GM19025 (cell line): ENCODE measurements at regions not wholly inside any gene's neighbourhood (a gene's known extent, or its start where the extent isn't known, plus 50 kb on each side); places are given as distances from the start of the nearest gene placed in this dataset.
"Not testable (repeated sequence)": the region's sequence is repeated elsewhere in the genome, so short reads cannot be mapped to it uniquely, and the experiment has no call there.

ENCODE experiments used
- ATAC-seq: cut with Tn5 transposase; IDR thresholded peaks from one replicate; pipeline ENCODE4 v1.9.1; 2021; ENCODE audit warnings: mild to moderate bottlenecking, low read depth, moderate library complexity; ENCODE audit not compliant: unreplicated experiment

DNA sequence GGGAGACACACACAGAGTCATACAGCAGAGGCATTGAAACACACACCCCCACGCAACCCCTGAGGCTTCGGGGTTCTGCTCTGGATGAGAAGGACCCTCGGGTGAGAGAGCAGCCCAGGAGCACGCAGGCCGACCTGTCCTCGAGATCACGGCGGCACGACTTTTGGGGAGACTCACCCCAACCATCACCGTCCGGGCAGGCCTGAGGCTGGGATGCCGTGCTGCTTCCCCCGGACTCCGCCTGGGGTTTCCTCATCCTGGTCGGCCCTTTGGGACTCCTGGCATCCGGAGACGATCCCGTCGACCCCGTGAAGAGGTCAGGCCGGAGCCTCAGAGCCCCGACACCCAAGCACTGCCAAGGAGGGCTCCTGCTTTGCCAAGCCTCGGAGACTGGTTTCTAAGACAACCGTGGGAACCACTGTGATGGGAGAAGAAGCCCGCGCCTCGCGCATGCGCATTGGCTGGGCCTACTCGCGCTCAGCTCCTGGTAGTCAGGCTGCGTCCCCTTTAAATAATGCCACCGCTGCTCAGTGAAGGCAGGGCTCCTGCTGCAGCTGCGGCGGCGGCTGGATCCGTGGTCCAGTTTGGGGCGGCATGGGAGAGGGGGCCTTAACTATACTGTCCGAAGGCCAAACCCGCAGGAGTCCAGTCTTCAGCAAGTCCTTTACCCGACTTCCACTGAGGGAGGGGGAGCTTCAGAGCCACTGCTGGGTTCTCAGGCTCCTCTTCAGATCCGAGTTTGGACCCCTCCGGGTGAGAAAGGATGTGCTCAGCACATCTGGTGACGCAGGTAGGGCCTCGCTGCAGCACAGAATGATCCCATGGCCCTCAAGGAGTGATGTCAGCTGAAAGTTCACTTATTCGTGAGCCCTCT, 171.4 kb upstream of the ZNF337 start:
- ATAC-seq, result peak; percentile 80

DNA sequence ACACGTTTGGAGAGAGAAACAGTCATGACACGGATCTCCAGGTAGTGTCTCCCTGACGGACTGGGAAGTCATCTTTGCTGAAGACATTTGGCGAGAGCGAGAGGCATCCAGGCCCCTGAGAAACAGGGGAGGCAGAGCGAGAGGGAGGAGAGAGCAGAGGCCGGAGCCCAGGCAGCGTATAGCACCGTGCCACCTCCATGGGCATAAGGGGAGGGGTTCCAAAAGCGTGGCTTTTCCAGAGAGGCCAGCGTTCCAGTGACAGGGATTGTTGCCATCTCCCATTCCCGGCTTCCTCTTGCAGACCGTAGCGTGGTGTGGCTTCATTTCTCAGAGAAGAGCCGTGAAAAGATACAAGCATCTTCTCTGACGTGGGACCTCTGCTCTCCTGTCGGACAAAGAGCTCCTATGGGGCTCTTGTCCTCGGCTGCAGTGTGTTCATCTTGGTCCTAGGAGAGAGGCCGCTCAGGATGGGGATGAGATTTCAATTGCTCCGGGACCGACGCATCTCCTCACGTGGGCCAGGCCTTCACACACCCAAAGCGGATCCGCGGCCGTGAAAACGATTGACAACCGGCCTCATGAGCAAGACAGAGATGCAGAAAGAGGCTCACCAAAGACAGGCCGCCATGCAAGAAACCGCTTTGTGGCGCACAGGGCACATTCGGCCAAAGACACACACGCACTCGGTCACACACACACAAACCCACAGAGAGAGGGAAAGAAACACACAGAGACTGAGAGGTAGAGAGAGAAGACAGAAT, 170.5 kb upstream of the ZNF337 start:
- not testable (repeated sequence) for ATAC-seq

DNA sequence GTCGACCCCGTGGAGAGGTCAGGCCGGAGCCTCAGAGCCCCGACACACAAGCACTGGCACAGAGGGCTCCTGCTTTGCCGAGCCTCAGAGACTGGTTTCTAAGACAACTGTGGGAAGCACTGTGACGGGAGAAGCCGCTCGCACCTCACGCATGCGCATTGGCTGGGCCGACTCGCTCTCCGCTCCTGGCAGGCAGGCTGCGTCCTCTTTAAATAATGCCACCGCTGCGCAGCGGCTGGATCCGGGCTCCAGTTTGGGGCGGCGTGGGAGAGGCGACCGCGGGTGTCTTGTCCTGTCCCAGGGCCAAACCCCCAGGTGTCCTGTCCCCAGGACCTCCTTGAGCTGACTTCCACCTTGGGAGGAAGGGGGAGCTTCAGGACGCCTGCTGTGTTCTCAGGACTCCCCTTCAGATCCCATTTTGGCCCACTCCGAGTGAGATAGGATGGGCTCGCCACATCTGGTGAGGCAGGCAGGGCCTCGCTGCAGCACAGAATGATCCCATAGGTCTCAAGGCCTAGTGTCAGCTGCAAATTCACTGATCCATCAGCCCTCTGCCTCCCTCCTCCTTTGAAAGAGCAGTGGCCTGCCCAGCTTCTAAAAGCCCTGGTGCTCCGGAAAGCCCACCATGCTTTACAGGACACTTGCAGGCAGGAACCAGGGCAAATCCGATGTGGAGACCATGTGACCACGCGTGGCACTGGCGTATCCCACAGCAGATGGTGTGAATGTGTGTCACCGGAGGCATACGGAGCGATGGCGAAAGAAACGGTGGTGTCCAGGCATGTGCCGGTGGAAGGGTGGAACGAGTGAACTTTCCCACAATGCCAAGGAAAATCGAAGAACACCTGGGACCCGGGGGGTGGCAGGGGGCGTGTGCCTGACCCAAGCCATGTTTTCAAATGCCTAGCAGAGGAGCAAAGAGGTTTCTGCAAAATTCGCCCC, 169.3 kb upstream of the ZNF337 start:
- ATAC-seq, result no peak

DNA sequence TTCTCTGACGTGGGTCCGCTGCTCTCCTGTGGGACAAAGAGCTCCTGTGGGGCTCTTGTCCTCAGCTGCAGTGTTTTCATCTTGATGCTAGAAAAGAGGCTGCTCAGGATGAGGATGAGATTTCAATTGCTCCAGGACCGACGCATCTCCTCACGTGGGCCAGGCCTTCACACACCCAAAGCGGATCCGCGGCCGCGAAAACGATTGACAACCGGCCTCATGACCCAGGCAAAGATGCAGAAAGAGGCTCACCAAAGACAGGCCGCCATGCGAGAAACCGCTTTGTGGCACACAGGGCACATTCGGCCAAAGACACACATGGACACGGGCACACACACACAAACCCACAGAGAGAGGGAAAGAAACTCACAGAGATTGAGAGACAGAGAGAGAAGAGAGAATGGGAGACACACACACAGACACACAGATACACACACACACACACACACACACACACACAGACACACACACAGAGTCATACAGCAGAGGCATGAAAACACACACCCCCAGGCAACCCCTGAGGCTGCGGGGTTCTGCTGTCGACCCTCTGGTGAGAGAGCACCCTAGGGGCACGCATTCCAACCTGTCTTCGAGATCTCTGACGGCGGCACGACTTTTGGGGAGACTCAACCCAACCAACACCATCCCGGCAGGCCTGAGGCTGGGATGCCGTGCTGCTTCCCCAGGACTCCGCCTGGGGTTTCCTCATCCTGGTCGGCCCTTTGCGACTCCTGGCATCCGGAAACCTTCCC, 168.5 kb upstream of the ZNF337 start:
- not testable (repeated sequence) for ATAC-seq

DNA sequence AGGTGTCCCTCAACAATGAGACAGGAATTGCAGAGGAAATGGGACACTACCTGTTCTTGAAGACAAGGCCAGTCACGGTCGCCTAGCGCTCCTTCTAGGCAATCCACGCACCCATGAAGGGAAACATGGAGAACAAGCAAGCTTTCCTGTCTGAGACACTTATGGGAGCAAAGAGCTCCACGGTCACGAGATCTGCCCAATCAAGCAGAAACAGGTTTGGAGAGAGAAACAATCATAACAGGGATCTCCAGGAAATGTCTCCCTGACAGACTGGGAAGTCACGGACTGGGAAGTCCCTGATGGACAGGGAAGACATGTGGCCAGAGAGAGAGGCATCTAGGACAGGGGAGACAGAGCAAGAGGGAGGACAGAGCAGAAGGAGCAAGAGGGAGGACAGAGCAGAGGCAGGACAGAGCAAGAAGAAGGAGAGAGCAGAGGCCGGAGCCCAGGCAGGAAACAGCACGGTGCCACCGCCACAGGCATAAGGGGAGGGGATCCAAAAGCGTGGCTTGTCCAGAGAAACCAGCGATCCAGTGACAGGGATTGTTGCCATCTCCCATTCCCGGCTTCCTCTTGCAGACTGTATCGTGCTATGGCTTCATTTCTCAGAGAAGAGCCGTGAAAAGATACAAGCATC, 167.8 kb upstream of the ZNF337 start:
- no peak for ATAC-seq

DNA sequence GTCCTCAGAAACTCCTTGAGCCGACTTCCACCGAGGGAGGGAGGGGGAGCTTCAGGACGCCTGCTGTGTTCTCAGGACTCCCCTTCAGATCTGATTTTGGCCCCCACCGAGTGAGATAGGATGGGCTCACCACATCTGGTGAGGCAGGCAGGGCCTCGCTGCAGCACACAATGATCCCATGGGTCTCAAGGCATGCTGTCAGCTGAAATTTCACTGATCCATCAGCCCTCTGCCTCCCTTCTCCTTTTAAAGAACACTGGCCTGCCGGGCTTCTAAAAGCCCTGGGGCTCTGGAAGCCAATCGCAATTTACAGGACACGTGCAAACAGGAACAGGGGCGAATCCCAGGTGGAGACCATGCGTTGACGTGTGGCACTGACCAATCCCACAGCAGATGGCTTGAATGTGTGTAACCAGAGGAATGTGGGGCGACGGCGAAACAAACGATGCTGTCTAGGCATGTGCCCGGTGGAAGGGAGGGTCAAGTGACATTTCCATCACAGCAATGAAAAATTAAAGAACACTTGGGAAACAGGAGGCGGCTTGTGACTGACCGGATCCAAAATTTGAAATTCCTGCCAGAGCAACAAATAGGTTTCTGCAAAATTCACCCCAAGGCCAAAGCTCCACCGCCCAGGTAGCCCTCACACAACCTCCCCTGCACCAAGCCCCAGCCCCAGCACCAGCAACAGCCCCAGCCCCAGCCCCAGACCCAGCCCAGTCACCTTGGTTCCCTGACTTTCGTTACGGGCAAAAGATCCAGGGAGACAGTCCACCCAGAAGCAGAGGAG, 167.1 kb upstream of the ZNF337 start:
- ATAC-seq, result no peak

DNA sequence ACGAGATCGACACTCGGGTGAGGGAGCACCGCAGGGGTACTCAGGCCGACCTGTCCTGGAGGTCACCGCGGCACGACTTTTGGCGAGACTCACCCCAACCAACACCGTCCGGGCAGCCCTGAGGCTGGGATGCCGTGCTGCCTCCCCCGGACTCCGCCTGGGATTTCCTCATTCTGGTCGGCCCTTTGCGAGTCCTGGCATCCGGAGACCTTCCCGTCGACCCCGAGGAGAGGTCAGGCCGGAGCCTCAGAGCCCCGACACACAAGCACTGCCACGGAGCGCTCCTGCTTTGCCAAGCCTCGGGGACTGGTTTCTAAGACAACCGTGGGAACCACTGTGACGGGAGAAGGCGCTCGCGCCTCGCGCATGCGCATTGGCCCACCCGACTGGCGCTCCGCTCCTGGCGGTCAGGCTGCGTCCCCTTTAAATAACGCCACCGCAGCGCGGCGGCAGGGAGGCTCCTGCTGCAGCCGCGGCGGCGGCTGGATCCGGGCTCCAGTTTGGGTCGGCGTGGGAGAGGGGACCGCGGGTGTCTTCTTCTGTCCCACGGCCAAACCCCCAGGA, 166.4 kb upstream of the ZNF337 start:
- ATAC-seq, result not testable (repeated sequence)

DNA sequence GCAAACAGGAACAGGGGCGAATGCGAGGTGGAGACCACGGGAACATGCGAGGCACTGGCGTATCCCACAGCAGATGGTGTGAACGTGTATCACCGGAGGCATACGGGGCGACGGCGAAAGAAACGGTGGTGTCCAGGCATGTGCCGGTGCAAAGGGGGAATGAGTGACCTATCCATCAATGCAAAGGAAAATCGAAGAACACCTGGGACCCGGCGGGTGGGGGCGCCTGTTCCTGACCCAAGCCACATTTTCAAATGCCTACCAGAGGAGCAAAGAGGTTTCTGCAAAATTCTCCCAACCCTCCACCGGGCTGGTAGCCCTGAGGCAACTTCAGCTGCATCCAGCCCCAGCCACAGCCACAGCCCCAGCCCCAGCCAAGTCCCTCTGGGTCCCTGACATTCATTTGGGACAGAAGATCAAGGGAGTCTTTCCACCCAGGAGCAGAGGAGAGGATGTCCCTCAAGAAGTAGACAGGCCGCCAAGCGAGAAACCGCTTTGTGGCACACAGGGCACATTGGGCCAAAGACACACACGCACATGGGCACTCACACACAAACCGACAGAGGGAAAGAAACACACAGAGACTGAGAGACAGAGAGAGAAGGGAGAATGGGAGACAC, 164.0 kb upstream of the ZNF337 start:
- no peak for ATAC-seq

DNA sequence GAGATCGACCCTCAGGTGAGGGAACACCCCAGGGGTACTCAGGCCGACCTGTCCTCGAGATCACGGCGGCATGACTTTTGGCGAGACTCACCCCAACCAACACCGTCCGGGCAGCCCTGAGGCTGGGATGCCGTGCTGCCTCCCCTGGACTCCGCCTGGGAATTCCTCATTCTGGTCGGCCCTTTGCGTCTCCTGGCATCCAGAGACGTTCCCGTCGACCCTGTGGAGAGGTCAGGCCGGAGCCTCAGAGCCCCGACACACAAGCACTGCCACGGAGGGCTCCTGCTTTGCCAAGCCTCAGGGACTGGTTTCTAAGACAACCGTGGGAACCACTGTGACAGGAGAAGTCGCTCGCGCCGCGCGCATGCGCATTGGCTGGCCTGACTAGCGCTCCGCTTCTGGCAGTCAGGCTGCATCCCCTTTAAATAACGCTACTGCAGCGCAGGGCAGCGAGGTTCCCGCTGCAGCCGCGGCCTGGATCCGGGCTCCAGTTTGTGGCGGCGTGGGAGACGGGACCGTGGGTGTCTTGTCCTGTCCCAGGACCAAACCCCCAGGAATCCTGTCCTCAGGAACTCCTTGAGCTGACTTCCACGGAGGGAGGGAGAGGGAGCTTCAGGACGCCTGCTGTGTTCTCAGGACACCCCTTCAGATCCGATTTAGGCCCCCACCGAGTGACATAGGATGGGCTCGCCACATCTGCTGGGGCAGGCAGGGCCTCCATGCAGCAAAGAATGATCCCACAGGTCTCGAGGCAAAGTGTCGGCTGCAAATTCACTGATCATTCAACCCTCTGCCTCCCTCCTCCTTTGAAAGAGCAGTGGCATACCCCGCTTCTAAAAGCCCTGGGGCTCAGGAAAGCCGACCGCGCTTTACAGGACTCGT, 163.2 kb upstream of the ZNF337 start:
- ATAC-seq, result peak; percentile 47

DNA sequence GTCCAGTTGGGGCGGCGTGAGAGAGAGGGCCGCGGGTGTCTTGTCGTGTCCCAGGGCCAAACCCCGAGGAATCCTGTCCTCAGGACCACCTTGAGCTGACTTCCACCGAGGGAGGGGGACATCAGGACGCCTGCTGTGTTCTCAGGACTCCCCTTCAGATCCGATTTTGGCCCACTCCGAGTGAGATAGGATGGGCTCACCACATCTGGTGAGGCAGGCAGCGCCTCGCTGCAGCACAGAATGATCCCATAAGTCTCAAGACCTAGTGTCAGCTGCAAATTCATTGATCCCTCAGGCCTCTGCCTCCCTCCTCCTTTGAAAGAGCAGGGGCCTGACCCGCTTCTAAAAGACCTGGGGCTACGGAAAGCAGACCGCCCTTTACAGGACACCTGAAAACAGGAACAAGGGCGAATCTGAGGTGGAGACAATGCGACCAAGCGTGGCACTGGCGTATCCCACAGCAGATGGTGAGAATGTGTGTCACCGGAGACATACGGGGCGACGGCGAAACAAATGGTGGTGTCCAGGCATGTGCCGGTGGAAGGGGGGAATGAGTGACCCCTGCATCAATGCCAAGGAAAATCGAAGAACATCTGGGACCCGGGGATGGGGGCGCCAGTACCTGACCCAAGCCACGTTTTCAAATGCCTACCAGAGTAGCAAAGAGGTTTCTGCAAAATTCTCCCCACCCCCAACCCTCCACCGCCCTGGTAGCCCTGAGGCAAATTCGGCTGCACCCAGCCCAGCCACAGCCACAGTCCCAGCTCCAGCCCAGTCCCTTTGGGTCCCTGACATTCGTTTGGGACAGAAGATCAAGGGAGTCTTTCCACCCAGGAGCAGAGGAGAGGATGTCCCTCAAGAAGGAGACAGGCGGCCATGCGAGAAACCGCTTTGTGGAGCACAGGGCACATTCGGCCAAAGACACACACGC, 162.1 kb upstream of the ZNF337 start:
- no peak for ATAC-seq

DNA sequence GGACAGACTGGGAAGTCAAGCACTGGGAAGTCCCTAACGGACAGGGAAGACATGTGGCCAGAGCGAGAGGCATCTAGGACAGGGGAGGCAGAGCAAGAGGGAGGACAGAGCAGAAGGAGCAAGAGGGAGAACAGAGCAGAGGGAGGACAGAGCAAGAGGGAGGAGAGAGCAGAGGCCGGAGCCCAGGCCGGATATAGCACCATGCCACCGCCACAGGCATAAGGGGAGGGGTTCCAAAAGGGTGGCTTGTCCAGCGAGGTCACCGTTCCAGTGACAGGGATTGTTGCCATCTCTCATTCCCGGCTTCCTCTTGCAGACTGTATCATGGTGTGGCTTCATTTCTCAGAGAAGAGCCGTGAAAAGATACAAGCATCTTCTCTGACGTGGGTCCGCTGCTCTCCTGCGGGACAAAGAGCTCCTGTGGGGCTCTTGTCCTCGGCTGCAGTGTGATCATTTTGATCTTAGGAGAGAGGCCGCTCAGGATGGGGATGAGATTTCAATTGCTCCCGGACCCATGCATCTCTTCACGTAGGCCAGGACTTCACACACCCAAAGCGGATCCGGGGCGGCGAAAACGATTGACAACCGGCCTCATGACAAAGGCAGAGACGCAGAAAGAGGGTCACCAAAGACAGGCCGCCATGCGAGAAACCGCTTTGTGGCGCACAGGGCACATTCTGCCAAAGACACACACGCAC, 160.6 kb upstream of the ZNF337 start:
- not testable (repeated sequence) for ATAC-seq

DNA sequence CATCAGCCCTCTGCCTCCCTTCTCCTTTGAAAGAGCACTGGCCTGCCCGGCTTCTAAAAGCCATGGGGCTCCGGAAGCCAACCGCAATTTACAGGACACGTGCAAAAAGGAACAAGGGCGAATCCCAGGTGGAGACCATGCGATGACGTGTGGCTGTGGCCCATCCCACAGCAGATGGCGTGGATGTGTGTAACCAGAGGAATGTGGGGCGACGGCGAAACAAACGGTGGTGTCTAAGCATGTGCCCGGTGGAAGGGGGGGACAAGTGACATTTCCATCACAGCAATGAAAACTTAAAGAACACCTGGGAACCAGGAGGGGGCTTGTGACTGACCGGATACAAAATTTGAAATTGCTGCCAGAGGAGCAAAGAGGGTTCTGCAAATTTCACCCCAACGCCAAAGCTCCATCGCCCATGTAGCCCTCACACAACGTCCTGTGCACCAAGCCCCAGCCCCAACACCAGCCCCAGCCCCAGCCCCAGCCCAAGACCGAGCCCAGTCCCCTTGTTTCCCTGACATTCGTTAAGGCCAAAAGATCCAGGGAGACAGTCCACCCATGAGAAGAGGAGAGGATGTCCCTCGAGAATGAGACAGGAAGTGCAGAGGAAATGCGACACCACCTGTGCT, 159.7 kb upstream of the ZNF337 start:
- no peak for ATAC-seq

DNA sequence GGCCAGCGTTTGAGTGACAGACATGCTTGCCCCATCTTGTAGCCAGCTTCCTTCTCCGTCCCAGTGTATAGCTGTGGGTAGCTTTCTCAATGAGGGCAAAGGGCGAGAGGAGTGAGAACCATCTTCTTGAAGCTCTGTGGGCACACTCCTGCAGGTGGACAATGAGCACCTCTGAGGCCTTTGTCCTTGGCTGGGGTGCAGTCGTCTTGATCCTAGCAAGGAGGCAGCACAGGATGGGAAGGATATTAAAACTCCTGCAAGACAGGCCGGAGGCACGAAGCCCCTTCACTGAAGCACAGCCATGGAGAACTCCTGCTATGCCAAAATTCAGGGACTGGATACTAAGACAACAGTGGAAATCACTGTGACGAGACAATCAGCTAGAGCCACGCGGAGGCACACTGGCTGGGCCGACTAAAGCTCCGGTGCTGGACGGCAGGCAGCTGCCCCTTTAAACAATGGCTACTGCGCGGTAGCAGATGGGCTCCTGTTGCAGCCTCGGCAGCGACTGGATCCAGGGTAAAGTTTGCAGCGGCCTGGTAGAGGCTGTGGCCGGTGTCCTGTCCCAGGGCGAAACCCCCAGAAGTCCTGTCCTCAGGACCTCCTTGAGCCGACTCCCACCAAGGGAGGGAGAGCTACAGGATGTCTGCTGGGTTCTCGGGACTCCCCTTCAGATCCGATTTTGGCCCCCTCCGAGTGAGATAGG, 159.0 kb upstream of the ZNF337 start:
- ATAC-seq, result not testable (repeated sequence)

DNA sequence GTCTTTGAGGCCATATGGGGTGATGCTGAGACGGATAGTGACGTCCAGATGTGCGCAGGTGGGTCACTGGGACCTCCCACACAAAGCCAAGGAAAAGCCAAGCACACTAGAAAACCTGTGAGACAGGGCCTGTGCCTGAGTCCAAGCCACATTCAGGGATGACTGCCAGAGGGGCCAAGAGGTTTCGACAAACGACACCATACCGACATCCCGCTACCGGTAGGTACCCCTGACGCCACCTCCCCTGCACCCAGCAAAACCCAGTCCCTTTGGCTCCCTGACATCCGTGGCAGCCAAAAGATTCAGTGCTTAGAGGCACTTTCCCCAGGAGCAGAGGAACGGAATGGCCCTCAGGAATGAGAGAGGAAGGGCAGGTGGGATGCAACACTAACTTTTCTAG, 158.0 kb upstream of the ZNF337 start:
- ATAC-seq, result not testable (repeated sequence)
